ENCODE measurements at regions not wholly inside any gene's neighbourhood (a gene's known extent, or its start where the extent isn't known, plus 50 kb on each side); places are given as distances from the start of the nearest gene placed in this dataset.

- TF ChIP-seq CTCF (IDR thresholded peaks at IDR 0.05; ENCODE audit: low read length) (no peak), EZH2 (optimal IDR thresholded peaks at IDR 0.05; ENCODE audit: low read depth, low read length) (no peak), EZH2phosphoT487 (IDR thresholded peaks at IDR 0.05; ENCODE audit: low read length) (no peak)
Measured at GRCh38 chr9:129359162-129359811, 181.2 kb upstream of the IER5L start.

All from MM.1S (cell line).